ENCODE measurements at regions not wholly inside any gene's neighbourhood (a gene's known extent, or its start where the extent isn't known, plus 50 kb on each side); places are given as distances from the start of the nearest gene placed in this dataset.

GRCh38 chr4:38523524-38524448 lies 140.2 kb upstream of the KLF3 start:
- Histone ChIP-seq H3K4me3 (ENCODE audit: low read depth, low read length, poor library complexity, severe bottlenecking) (no peak overlapping the region), H3K9me3 (ENCODE audit: low read length) (no peaks in the 10 kb centered on the region), H4K20me1 (ENCODE audit: insufficient read depth, low read length) (no peaks in the 10 kb centered on the region), H3K36me3 (ENCODE audit: insufficient read depth, low read length) (no peaks in the 10 kb centered on the region), H3K4me1 (ENCODE audit: insufficient read depth, low read length, poor library complexity, severe bottlenecking) (no peaks in the 10 kb centered on the region), H3K9me2 (ENCODE audit: insufficient read depth, low read length) (no peaks in the 10 kb centered on the region), H3K79me2 (ENCODE audit: insufficient read depth, low read depth, low read length) (no peaks in the 10 kb centered on the region), H3K4me2 (ENCODE audit: low read length) (peak overlapping the region; percentile 28; the same call in 1 of the 2 replicates), H2AFZ (ENCODE audit: low read length) (no peak overlapping the region), H3K27ac (ENCODE audit: low read depth, low read length, poor library complexity, severe bottlenecking) (no peak overlapping the region)
- intact Hi-C loops (cut with micrococcal nuclease; ENCODE audit: unreplicated experiment): no loop called here
- TF ChIP-seq CTCF (conservative IDR thresholded peaks at IDR 0.05; ENCODE audit: low read length) (no peak), EZH2phosphoT487 (IDR thresholded peaks at IDR 0.05; ENCODE audit: borderline replicate concordance, low read depth, low read length) (no peak)
- no peak for DNase-seq (ENCODE audit: low spot score)
- ChIA-PET POLR2A (interaction anchor here (1.2 kb wide), 1 partner anchor 15 kb away, joined by 3 read pairs; no protein-coding TSS in a partner anchor), CTCF (ENCODE audit: unreplicated experiment) (no interaction called here)
- no TSS peak for BruUV-seq (replicated peaks)

- ChIA-PET POLR2A (no interaction called here), CTCF (ENCODE audit: unreplicated experiment) (no interaction called here)
- intact Hi-C loops (cut with micrococcal nuclease; ENCODE audit: unreplicated experiment): no loop called here
- 0 out of 2 replicates have a peak overlapping the region, but pooled peaks have one; percentile 6 for H2AFZ ChIP-seq (ENCODE audit: low read length)
- H4K20me1 ChIP-seq (ENCODE audit: insufficient read depth, low read length): no peaks in the 10 kb centered on the region
- no peaks in the 10 kb centered on the region for H3K9me3 ChIP-seq (ENCODE audit: low read length)
- no peak for DNase-seq (ENCODE audit: low spot score)
- peaks cover 9% of the 10 kb centered on the region for H3K4me1 ChIP-seq (ENCODE audit: insufficient read depth, low read length, poor library complexity, severe bottlenecking)
- H3K9me2 ChIP-seq (ENCODE audit: insufficient read depth, low read length): no peaks in the 10 kb centered on the region
- TF ChIP-seq CTCF (conservative IDR thresholded peaks at IDR 0.05; ENCODE audit: low read length) (no peak), EZH2phosphoT487 (IDR thresholded peaks at IDR 0.05; ENCODE audit: borderline replicate concordance, low read depth, low read length) (no peak)
- H3K36me3 ChIP-seq (ENCODE audit: insufficient read depth, low read length): no peaks in the 10 kb centered on the region
- no peak overlapping the region for H3K4me3 ChIP-seq (ENCODE audit: low read depth, low read length, poor library complexity, severe bottlenecking)
- no peak overlapping the region for H3K27ac ChIP-seq (ENCODE audit: low read depth, low read length, poor library complexity, severe bottlenecking)
- H3K79me2 ChIP-seq (ENCODE audit: insufficient read depth, low read depth, low read length): no peaks in the 10 kb centered on the region
- no TSS peak for BruUV-seq (replicated peaks)
- no peak overlapping the region for H3K4me2 ChIP-seq (ENCODE audit: low read length)
Measured at GRCh38 chr4:38526412-38526811, 137.6 kb upstream of the KLF3 start.

Data from OCI-LY7 (cell line).